AG04450 (cell line): ENCODE measurements at regions not wholly inside any gene's neighbourhood (a gene's known extent, or its start where the extent isn't known, plus 50 kb on each side); places are given as distances from the start of the nearest gene placed in this dataset.

Source experiments
- CTCF ChIA-PET: fragments of 300-600, 350-600 bp; formaldehyde crosslinking; extraction: SDS; loops from one replicate; lab custom pipeline; 2022; ENCODE audit warnings: antibody characterized with exemption, inconsistent platforms; lab: Charles Lee
- POLR2A ChIA-PET: fragments of 350-600 bp; formaldehyde crosslinking; extraction: SDS; loops from one replicate; lab custom pipeline; 2021; ENCODE audit warnings: antibody characterized with exemption, inconsistent platforms; lab: Yijun Ruan, JAX
- DNase-seq: peaks from one replicate; pipeline ENCODE4 v3.0.0-alpha.2; 2011; ENCODE audit warnings: low read depth, low spot score
- H3K27ac ChIP-seq: one replicate; pipeline ENCODE4 v1.5.1; 2012; ENCODE audit warnings: low read depth, low read length, control low read depth
- H3K27me3 ChIP-seq: one replicate; pipeline ENCODE4 v1.6.0; 2012; ENCODE audit warnings: low read length; ENCODE audit not compliant: control insufficient read depth, insufficient read depth
- H3K4me3 ChIP-seq: 2 replicates; pipeline ENCODE4 v1.5.1; 2011; ENCODE audit warnings: mild to moderate bottlenecking, low read depth, low read length, control low read depth
- H3K9me3 ChIP-seq: 2 replicates; pipeline ENCODE4 v1.5.1; 2012; ENCODE audit warnings: low read length; ENCODE audit not compliant: control insufficient read depth, insufficient read depth
- TF ChIP-seq, protein P1 (sequence below): IDR thresholded peaks from 2 replicates; pipeline ENCODE4 v1.5.1; 2011; ENCODE audit warnings: low read depth, low read length, control low read depth, inconsistent platforms

DNA sequence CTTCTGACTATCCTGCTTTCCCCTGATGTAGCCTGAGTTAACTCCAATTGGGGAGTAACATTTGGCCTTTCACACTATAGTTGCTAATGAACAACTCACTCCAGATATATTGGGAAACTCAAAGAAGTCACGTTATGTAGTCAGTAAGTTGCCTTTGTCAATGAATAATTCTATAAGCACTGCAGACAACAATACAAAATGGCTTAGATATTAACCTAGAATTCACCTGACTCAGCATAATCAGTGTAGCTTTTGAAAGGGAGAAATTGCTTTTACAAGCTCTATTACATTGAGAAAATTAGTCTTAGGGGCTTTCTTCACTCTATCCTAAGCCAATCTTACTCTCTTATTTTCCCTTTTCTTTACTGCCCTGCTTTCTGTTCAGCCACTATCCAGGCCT is 303.5 kb upstream of the NR5A2 start:
- ChIA-PET POLR2A (no interaction called here), CTCF (no interaction called here)
- H3K4me3 ChIP-seq: no peak overlapping the region

DNA sequence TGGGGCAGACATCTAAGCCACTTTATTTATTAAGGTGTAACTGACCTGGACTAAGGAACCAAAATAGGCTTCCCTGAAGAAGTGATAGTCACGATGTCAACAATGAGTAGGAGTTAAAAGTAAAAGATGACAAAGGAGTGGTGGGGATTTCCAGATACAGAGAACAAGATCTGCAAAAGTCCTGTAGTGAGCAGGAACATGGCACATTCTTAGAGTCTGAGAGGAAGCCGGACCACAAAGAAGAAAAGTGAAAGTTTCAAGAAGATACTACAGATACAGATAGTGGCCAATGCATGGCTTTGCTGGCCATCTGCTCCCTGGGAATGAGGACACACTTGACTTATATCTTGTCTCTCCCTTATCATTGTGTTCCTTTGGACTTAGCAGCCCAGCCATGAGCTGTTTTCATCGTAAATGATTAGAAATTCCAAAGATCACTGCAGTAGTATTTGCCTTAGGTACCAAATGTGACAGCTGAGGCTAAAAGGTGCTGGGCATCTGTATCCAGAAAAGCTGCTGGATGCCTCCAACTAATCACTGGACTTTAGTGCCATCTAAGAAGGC is 302.4 kb upstream of the NR5A2 start:
- H3K9me3 ChIP-seq: no peaks in the 10 kb centered on the region
- H3K27me3 ChIP-seq: no peaks in the 10 kb centered on the region
- no peak overlapping the region for H3K4me3 ChIP-seq
- no peak for DNase-seq
- TF ChIP-seq, protein P1, sequence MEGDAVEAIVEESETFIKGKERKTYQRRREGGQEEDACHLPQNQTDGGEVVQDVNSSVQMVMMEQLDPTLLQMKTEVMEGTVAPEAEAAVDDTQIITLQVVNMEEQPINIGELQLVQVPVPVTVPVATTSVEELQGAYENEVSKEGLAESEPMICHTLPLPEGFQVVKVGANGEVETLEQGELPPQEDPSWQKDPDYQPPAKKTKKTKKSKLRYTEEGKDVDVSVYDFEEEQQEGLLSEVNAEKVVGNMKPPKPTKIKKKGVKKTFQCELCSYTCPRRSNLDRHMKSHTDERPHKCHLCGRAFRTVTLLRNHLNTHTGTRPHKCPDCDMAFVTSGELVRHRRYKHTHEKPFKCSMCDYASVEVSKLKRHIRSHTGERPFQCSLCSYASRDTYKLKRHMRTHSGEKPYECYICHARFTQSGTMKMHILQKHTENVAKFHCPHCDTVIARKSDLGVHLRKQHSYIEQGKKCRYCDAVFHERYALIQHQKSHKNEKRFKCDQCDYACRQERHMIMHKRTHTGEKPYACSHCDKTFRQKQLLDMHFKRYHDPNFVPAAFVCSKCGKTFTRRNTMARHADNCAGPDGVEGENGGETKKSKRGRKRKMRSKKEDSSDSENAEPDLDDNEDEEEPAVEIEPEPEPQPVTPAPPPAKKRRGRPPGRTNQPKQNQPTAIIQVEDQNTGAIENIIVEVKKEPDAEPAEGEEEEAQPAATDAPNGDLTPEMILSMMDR: no peak
- CTCF ChIA-PET: no interaction called here
- POLR2A ChIA-PET: no interaction called here
- no peak overlapping the region for H3K27ac ChIP-seq

More for the DNA sequence above, 303.5 kb upstream of the NR5A2 start:
- TF ChIP-seq, protein P1: no peak
- no peak overlapping the region for H3K27ac ChIP-seq
- no peaks in the 10 kb centered on the region for H3K9me3 ChIP-seq
- no peaks in the 10 kb centered on the region for H3K27me3 ChIP-seq
- no peak for DNase-seq

DNA sequence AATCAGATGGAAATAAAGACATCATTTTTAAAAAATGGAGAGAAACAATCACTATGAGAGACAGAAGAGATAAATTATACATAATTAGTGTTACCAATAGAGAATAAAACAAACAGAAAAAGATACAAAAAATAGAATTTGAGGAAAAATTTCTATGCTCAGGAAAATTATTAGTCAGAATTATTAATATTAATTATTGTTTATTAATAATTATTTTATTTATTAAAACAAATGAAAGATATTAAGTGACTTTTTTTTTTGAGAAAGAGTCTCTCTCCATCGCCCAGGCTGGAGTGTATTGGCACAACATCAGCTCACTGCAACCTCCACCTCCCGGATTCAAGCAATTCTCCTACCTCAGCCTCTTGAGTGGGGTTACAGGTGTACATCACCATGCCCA is 299.8 kb upstream of the NR5A2 start:
- ChIA-PET POLR2A (no interaction called here), CTCF (no interaction called here)
- Histone ChIP-seq H3K4me3 (no peak overlapping the region), H3K9me3 (no peaks in the 10 kb centered on the region), H3K27ac (no peak overlapping the region), H3K27me3 (no peaks in the 10 kb centered on the region)
- TF ChIP-seq, protein P1: no peak
- DNase-seq: no peak

DNA sequence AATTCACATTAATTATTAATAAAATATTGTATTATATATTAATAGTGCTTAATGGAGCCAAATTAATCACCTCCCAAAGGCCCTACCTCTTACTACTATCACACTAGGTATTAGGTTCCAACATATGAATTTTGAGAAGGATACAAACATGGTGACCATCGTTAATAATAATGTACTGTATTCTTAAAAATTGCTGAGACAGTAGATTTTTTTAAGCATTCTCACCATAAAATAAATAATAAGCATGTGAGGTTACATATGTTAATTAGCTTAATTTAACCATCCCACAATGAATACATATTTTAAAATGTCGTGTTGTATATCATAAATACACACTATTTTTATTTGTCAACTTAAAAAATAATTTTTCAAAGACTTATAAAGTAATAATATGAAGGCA is 299.2 kb upstream of the NR5A2 start:
- Histone ChIP-seq H3K4me3 (no peak overlapping the region), H3K27ac (no peak overlapping the region), H3K9me3 (no peaks in the 10 kb centered on the region), H3K27me3 (no peaks in the 10 kb centered on the region)
- TF ChIP-seq, protein P1: no peak
- ChIA-PET CTCF (no interaction called here), POLR2A (no interaction called here)
- no peak for DNase-seq

DNA sequence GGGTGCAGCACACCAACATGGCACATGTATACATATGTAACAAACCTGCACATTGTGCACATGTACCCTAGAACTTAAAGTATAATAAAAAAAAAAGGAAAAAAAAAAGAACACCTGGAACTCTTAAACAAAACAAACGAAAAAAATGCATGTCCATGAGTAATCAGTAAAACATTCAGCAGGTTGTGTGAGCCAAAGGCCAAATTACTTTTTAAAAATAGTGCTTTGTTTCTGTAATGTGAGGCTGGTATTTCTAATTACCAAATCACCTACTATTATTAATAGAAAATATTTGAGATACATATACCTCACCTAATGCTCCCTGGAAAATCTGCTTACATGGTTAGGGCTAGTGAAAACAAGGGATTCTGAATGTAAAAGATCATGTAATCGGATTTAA is 294.4 kb upstream of the NR5A2 start:
- CTCF ChIA-PET: no interaction called here

More for the DNA sequence above, 294.4 kb upstream of the NR5A2 start:
- no peaks in the 10 kb centered on the region for H3K27me3 ChIP-seq
- H3K27ac ChIP-seq: no peak overlapping the region
- TF ChIP-seq, protein P1: no peak
- POLR2A ChIA-PET: no interaction called here
- H3K4me3 ChIP-seq: no peak overlapping the region
- no peak for DNase-seq
- H3K9me3 ChIP-seq: no peaks in the 10 kb centered on the region
